Fibroblast of lung (primary cell): ENCODE measurements at regions not wholly inside any gene's neighbourhood (a gene's known extent, or its start where the extent isn't known, plus 50 kb on each side); places are given as distances from the start of the nearest gene placed in this dataset.

Experiments
- DNase-seq, 2 donors: peaks; one replicate each; pipeline versions ENCODE4 v3.0.0 to v3.0.0-alpha.2; 2010; ENCODE audit warnings: low read depth in 2 of 2
- H2AFZ ChIP-seq: 2 replicates; pipeline ENCODE4 v1.5.1; 2012; ENCODE audit warnings: low read length, control low read depth, inconsistent platforms
- H3K27ac ChIP-seq: 2 replicates; pipeline ENCODE4 v1.5.1; 2011; ENCODE audit warnings: low read length, control low read depth; ENCODE audit not compliant: insufficient read depth
- H3K27me3 ChIP-seq: 2 replicates; pipeline ENCODE4 v1.5.1; 2011; ENCODE audit warnings: mild to moderate bottlenecking, low read length; ENCODE audit not compliant: control insufficient read depth, insufficient read depth
- H3K36me3 ChIP-seq: 2 replicates; pipeline ENCODE4 v1.5.1; 2011; ENCODE audit warnings: low read length; ENCODE audit not compliant: control insufficient read depth, insufficient read depth
- H3K4me1 ChIP-seq: 2 replicates; pipeline ENCODE4 v1.5.1; 2011; ENCODE audit warnings: low read length; ENCODE audit not compliant: control insufficient read depth, insufficient read depth; ENCODE audit errors: extremely low read depth
- H3K4me2 ChIP-seq: 2 replicates; pipeline ENCODE4 v1.5.1; 2011; ENCODE audit warnings: low read length, control low read depth; ENCODE audit not compliant: insufficient read depth; ENCODE audit errors: extremely low read depth
- H3K4me3 ChIP-seq, 4 experiments: fragments of 200-600 bp in 1 of 4; sonication (generic) in 1 of 4; replicated peaks in 1 of 4; 2 replicates each; pipeline ENCODE4 v1.5.1; 2011 to 2016; ENCODE audit warnings: low read length in 4 of 4, low read depth in 3 of 4, mild to moderate bottlenecking in 3 of 4, control low read depth in 2 of 4, inconsistent platforms in 1 of 4, mixed read lengths in 1 of 4; ENCODE audit not compliant: insufficient read depth in 1 of 4; ENCODE audit errors: control extremely low read depth in 1 of 4
- H3K79me2 ChIP-seq: 2 replicates; pipeline ENCODE4 v1.5.1; 2012; ENCODE audit warnings: mild to moderate bottlenecking, low read length, inconsistent platforms; ENCODE audit not compliant: control insufficient read depth, insufficient read depth
- H3K9ac ChIP-seq: 2 replicates; pipeline ENCODE4 v1.5.1; 2011; ENCODE audit warnings: mild to moderate bottlenecking, low read length, control low read depth; ENCODE audit not compliant: insufficient read depth
- H3K9me3 ChIP-seq: 2 replicates; pipeline ENCODE4 v1.5.1; 2012; ENCODE audit warnings: low read depth, low read length; ENCODE audit not compliant: control insufficient read depth, insufficient read depth
- H4K20me1 ChIP-seq: 2 replicates; pipeline ENCODE4 v1.5.1; 2011; ENCODE audit warnings: low read length; ENCODE audit not compliant: control insufficient read depth, insufficient read depth; ENCODE audit errors: extremely low read depth
- CTCF ChIP-seq, 2 donors: IDR thresholded peaks in 1 of 2; conservative IDR thresholded peaks in 1 of 2; 1 replicate in 1 of 2; 2 replicates in 1 of 2; pipeline ENCODE4 v1.5.1; 2011 to 2012; ENCODE audit warnings: low read length in 2 of 2, control low read depth in 1 of 2, inconsistent platforms in 1 of 2, low read depth in 1 of 2, mild to moderate bottlenecking in 1 of 2
- EZH2 ChIP-seq: IDR thresholded peaks from 2 replicates; pipeline ENCODE4 v1.5.1; 2012; ENCODE audit warnings: low read length, control low read depth, mild to moderate bottlenecking; ENCODE audit errors: missing control alignments

GRCh38 chr3:191030491-191030890 is 168.0 kb upstream of the GMNC start:
- Histone ChIP-seq H3K4me3 (no peak overlapping the region), H3K9me3 (no peaks in the 10 kb centered on the region), H3K4me1 (no peaks in the 10 kb centered on the region), H2AFZ (no peak overlapping the region), H4K20me1 (no peaks in the 10 kb centered on the region), H3K9ac (no peak overlapping the region), H3K27ac (no peak overlapping the region), H3K4me2 (no peak overlapping the region), H3K79me2 (no peaks in the 10 kb centered on the region), H3K36me3 (no peaks in the 10 kb centered on the region), H3K27me3 (no peaks in the 10 kb centered on the region)
- DNase-seq = peak in 1 of 2 donors; percentile 10
- no peak for TF ChIP-seq EZH2
- no peak for TF ChIP-seq CTCF (conservative IDR thresholded peaks at IDR 0.05 in 1 of 2, IDR thresholded peaks at IDR 0.05 in 1 of 2; ENCODE audit: low read depth in 1 of 2, low read length in 2 of 2)

GRCh38 chr3:191026746-191027145 is 164.3 kb upstream of the GMNC start:
- H2AFZ ChIP-seq = no peak overlapping the region
- no peaks in the 10 kb centered on the region for H3K79me2 ChIP-seq
- TF ChIP-seq EZH2 = no peak
- no peak for TF ChIP-seq CTCF (conservative IDR thresholded peaks at IDR 0.05 in 1 of 2, IDR thresholded peaks at IDR 0.05 in 1 of 2; ENCODE audit: low read depth in 1 of 2, low read length in 2 of 2)
- H3K27me3 ChIP-seq = no peaks in the 10 kb centered on the region
- no peaks in the 10 kb centered on the region for H4K20me1 ChIP-seq
- no peak overlapping the region for H3K9ac ChIP-seq
- no peaks in the 10 kb centered on the region for H3K9me3 ChIP-seq
- no peak for DNase-seq
- H3K27ac ChIP-seq = no peak overlapping the region
- H3K4me2 ChIP-seq = no peak overlapping the region
- H3K36me3 ChIP-seq = no peaks in the 10 kb centered on the region
- no peaks in the 10 kb centered on the region for H3K4me1 ChIP-seq
- H3K4me3 ChIP-seq = no peak overlapping the region

GRCh38 chr3:191020730-191021396 is 158.4 kb upstream of the GMNC start:
- no peak overlapping the region for H3K27ac ChIP-seq
- no peaks in the 10 kb centered on the region for H3K36me3 ChIP-seq
- no peak overlapping the region for H2AFZ ChIP-seq
- no peak overlapping the region for H3K4me3 ChIP-seq
- H3K79me2 ChIP-seq = no peaks in the 10 kb centered on the region
- no peak overlapping the region for H3K4me2 ChIP-seq
- TF ChIP-seq CTCF (conservative IDR thresholded peaks at IDR 0.05 in 1 of 2, IDR thresholded peaks at IDR 0.05 in 1 of 2; ENCODE audit: low read depth in 1 of 2, low read length in 2 of 2) = no peak
- TF ChIP-seq EZH2 = no peak
- no peaks in the 10 kb centered on the region for H4K20me1 ChIP-seq
- no peaks in the 10 kb centered on the region for H3K9me3 ChIP-seq
- no peaks in the 10 kb centered on the region for H3K27me3 ChIP-seq
- no peak overlapping the region for H3K9ac ChIP-seq
- DNase-seq = peak in 1 of 2 donors; percentile 44
- no peaks in the 10 kb centered on the region for H3K4me1 ChIP-seq
